Muscle layer of duodenum (tissue), 2 donors: ENCODE measurements at regions not wholly inside any gene's neighbourhood (a gene's known extent, or its start where the extent isn't known, plus 50 kb on each side); places are given as distances from the start of the nearest gene placed in this dataset.

Experiments used
- H3K27ac ChIP-seq: one replicate; pipeline ENCODE4 v1.7.0; 2013; ENCODE audit warnings: mild to moderate bottlenecking, low read length
- H3K27me3 ChIP-seq: one replicate; pipeline ENCODE4 v1.7.0; 2013; ENCODE audit warnings: low read depth, mild to moderate bottlenecking, control low read depth, low read length
- H3K36me3 ChIP-seq, 2 donors: one replicate each; pipeline ENCODE4 v1.7.0; 2013; ENCODE audit warnings: low read length in 2 of 2, control low read depth in 1 of 2, mild to moderate bottlenecking in 1 of 2; ENCODE audit not compliant: insufficient read depth in 2 of 2, control insufficient read depth in 1 of 2
- H3K4me1 ChIP-seq, 2 donors: one replicate each; pipeline ENCODE4 v1.7.0; 2013; ENCODE audit warnings: low read length in 2 of 2, mild to moderate bottlenecking in 2 of 2, control low read depth in 1 of 2, moderate library complexity in 1 of 2; ENCODE audit not compliant: insufficient read depth in 2 of 2, control insufficient read depth in 1 of 2
- H3K4me3 ChIP-seq, 2 donors: one replicate each; pipeline ENCODE4 v1.7.0; 2013; ENCODE audit warnings: low read length in 2 of 2, low read depth in 1 of 2, mild to moderate bottlenecking in 1 of 2
- H3K9me3 ChIP-seq, 2 donors: one replicate each; pipeline ENCODE4 v1.7.0; 2013; ENCODE audit warnings: low read length in 2 of 2, control low read depth in 1 of 2, mild to moderate bottlenecking in 1 of 2; ENCODE audit not compliant: control insufficient read depth in 1 of 2
- donor health status: healthy.

GRCh38 chr6:74115674-74116073 lies 419.7 kb downstream of the CD109 start:
- no peaks in the 10 kb centered on the region for H3K36me3 ChIP-seq
- H3K4me1 ChIP-seq: no peaks in the 10 kb centered on the region
- no peak overlapping the region for H3K4me3 ChIP-seq
- no peak overlapping the region for H3K27ac ChIP-seq
- no peaks in the 10 kb centered on the region for H3K9me3 ChIP-seq
- H3K27me3 ChIP-seq: no peaks in the 10 kb centered on the region

GRCh38 chr6:74114428-74114827 lies 418.4 kb downstream of the CD109 start:
- H3K36me3 ChIP-seq: no peaks in the 10 kb centered on the region
- no peak overlapping the region for H3K4me3 ChIP-seq
- H3K27me3 ChIP-seq: no peaks in the 10 kb centered on the region
- H3K9me3 ChIP-seq: no peaks in the 10 kb centered on the region
- H3K27ac ChIP-seq: no peak overlapping the region
- no peaks in the 10 kb centered on the region for H3K4me1 ChIP-seq

- H3K27ac ChIP-seq: no peak overlapping the region
- no peaks in the 10 kb centered on the region for H3K27me3 ChIP-seq
- no peaks in the 10 kb centered on the region for H3K9me3 ChIP-seq
- no peak overlapping the region for H3K4me3 ChIP-seq
- H3K36me3 ChIP-seq: no peaks in the 10 kb centered on the region
- H3K4me1 ChIP-seq: no peaks in the 10 kb centered on the region
Observed at GRCh38 chr6:74113901-74114300, 417.9 kb downstream of the CD109 start.

- Histone ChIP-seq H3K9me3 (no peaks in the 10 kb centered on the region), H3K36me3 (no peaks in the 10 kb centered on the region), H3K27ac (no peak overlapping the region), H3K4me1 (no peaks in the 10 kb centered on the region), H3K4me3 (no peak overlapping the region), H3K27me3 (no peaks in the 10 kb centered on the region)
Observed at GRCh38 chr6:74103417-74103816, 407.4 kb downstream of the CD109 start.

- Histone ChIP-seq H3K36me3 (no peaks in the 10 kb centered on the region), H3K27me3 (no peaks in the 10 kb centered on the region), H3K4me1 (no peaks in the 10 kb centered on the region), H3K27ac (no peak overlapping the region), H3K9me3 (no peaks in the 10 kb centered on the region), H3K4me3 (no peak overlapping the region)
Observed at GRCh38 chr6:74100719-74101287, 404.8 kb downstream of the CD109 start.

GRCh38 chr6:74096329-74096728 lies 400.3 kb downstream of the CD109 start:
- no peaks in the 10 kb centered on the region for H3K9me3 ChIP-seq
- no peaks in the 10 kb centered on the region for H3K36me3 ChIP-seq
- no peak overlapping the region for H3K27ac ChIP-seq
- no peak overlapping the region for H3K4me3 ChIP-seq
- no peaks in the 10 kb centered on the region for H3K27me3 ChIP-seq
- peaks cover 0 to 8% of the 10 kb centered on the region in 2 donors for H3K4me1 ChIP-seq

GRCh38 chr6:74093361-74093760 lies 397.4 kb downstream of the CD109 start:
- H3K27me3 ChIP-seq: no peaks in the 10 kb centered on the region
- no peak overlapping the region for H3K27ac ChIP-seq
- H3K4me3 ChIP-seq: no peak overlapping the region
- H3K36me3 ChIP-seq: no peaks in the 10 kb centered on the region
- H3K9me3 ChIP-seq: no peaks in the 10 kb centered on the region
- peaks cover 0 to 8% of the 10 kb centered on the region in 2 donors for H3K4me1 ChIP-seq

GRCh38 chr6:74091794-74092157 lies 395.8 kb downstream of the CD109 start:
- Histone ChIP-seq H3K9me3 (no peaks in the 10 kb centered on the region), H3K27me3 (no peaks in the 10 kb centered on the region), H3K4me1 (peaks cover 0 to 10% of the 10 kb centered on the region in 2 donors), H3K27ac (no peak overlapping the region), H3K36me3 (no peaks in the 10 kb centered on the region), H3K4me3 (no peak overlapping the region)

- no peaks in the 10 kb centered on the region for H3K27me3 ChIP-seq
- no peaks in the 10 kb centered on the region for H3K36me3 ChIP-seq
- H3K27ac ChIP-seq: peak overlapping the region; percentile 35
- H3K4me3 ChIP-seq: no peak overlapping the region
- no peaks in the 10 kb centered on the region for H3K9me3 ChIP-seq
- H3K4me1 ChIP-seq: peaks cover 0 to 10% of the 10 kb centered on the region in 2 donors
Observed at GRCh38 chr6:74091136-74091793, 395.3 kb downstream of the CD109 start.

GRCh38 chr6:74087899-74088298 lies 391.9 kb downstream of the CD109 start:
- Histone ChIP-seq H3K27ac (no peak overlapping the region), H3K9me3 (no peaks in the 10 kb centered on the region), H3K36me3 (no peaks in the 10 kb centered on the region), H3K27me3 (no peaks in the 10 kb centered on the region), H3K4me3 (no peak overlapping the region), H3K4me1 (peaks cover 0 to 10% of the 10 kb centered on the region in 2 donors)

- Histone ChIP-seq H3K27ac (no peak overlapping the region), H3K4me1 (peaks cover 0 to 3% of the 10 kb centered on the region in 2 donors), H3K27me3 (no peaks in the 10 kb centered on the region), H3K36me3 (no peaks in the 10 kb centered on the region), H3K9me3 (no peaks in the 10 kb centered on the region), H3K4me3 (no peak overlapping the region)
Observed at GRCh38 chr6:74075896-74076295, 379.9 kb downstream of the CD109 start.

GRCh38 chr6:74075323-74075722 lies 379.3 kb downstream of the CD109 start:
- no peaks in the 10 kb centered on the region for H3K27me3 ChIP-seq
- H3K27ac ChIP-seq: no peak overlapping the region
- H3K36me3 ChIP-seq: no peaks in the 10 kb centered on the region
- H3K4me3 ChIP-seq: peak overlapping the region in 1 of 2 donors; percentile 12
- peaks cover 0 to 3% of the 10 kb centered on the region in 2 donors for H3K4me1 ChIP-seq
- H3K9me3 ChIP-seq: no peaks in the 10 kb centered on the region
